COR-L47 (cell line): ENCODE measurements at regions not wholly inside any gene's neighbourhood (a gene's known extent, or its start where the extent isn't known, plus 50 kb on each side); places are given as distances from the start of the nearest gene placed in this dataset.
"Not testable (repeated sequence)": the region's sequence is repeated elsewhere in the genome, so short reads cannot be mapped to it uniquely, and the experiment has no call there.

Experiments used
- DNase-seq: peaks from one replicate; lab custom pipeline; 2025; lab: John Stamatoyannopoulos, UW

GRCh38 chr7:27032839-27033238 lies 63.0 kb downstream of the HOXA1 start:
- DNase-seq = no peak

GRCh38 chr7:27031289-27032172 lies 64.3 kb downstream of the HOXA1 start:
- DNase-seq = no peak

GRCh38 chr7:27030393-27031050 lies 65.3 kb downstream of the HOXA1 start:
- no peak for DNase-seq

GRCh38 chr7:27025270-27025669 lies 70.5 kb downstream of the HOXA1 start:
- no peak for DNase-seq

GRCh38 chr7:27010068-27010467 lies 85.7 kb downstream of the HOXA1 start:
- DNase-seq = no peak

GRCh38 chr7:27000496-27000895 lies 95.3 kb downstream of the HOXA1 start:
- DNase-seq = no peak

- DNase-seq = not testable (repeated sequence)
Measured at GRCh38 chr7:26998284-26998683, 97.5 kb downstream of the HOXA1 start.

- DNase-seq = no peak
Measured at GRCh38 chr7:26995666-26996065, 100.1 kb downstream of the HOXA1 start.

GRCh38 chr7:26993816-26994810 lies 101.7 kb downstream of the HOXA1 start:
- no peak for DNase-seq

GRCh38 chr7:26992670-26993069 lies 103.1 kb downstream of the HOXA1 start:
- no peak for DNase-seq

- DNase-seq = no peak
Measured at GRCh38 chr7:26991796-26992195, 104.0 kb downstream of the HOXA1 start.

- no peak for DNase-seq
Measured at GRCh38 chr7:26989897-26990670, 105.7 kb downstream of the HOXA1 start.

- DNase-seq = no peak
Measured at GRCh38 chr7:26988836-26989374, 106.9 kb downstream of the HOXA1 start.

GRCh38 chr7:26987338-26987737 lies 108.5 kb downstream of the HOXA1 start:
- no peak for DNase-seq

- DNase-seq = no peak
Measured at GRCh38 chr7:26978146-26978545, 113.8 kb upstream of the SKAP2 start.

GRCh38 chr7:26976840-26977239 lies 112.5 kb upstream of the SKAP2 start:
- no peak for DNase-seq

GRCh38 chr7:26971924-26972323 lies 107.5 kb upstream of the SKAP2 start:
- DNase-seq = not testable (repeated sequence)

- DNase-seq = no peak
Measured at GRCh38 chr7:26965724-26966123, 101.3 kb upstream of the SKAP2 start.

- DNase-seq = no peak
Measured at GRCh38 chr7:26964156-26964808, 99.9 kb upstream of the SKAP2 start.

- DNase-seq = no peak
Measured at GRCh38 chr7:26959290-26959689, 94.9 kb upstream of the SKAP2 start.

GRCh38 chr7:26958834-26959233 lies 94.4 kb upstream of the SKAP2 start:
- no peak for DNase-seq
